WTC11 (cell line): ENCODE measurements at regions not wholly inside any gene's neighbourhood (a gene's known extent, or its start where the extent isn't known, plus 50 kb on each side); places are given as distances from the start of the nearest gene placed in this dataset.

Experiments
- EMX1 ChIP-seq: fragments of 250-450 bp; sonication (Bioruptor Pico); IDR thresholded peaks from 2 replicates; pipeline ENCODE4 v1.8.0; 2021; ENCODE audit warnings: mild to moderate bottlenecking
- FOXP1 ChIP-seq: sonication (generic); formaldehyde crosslinking; IDR thresholded peaks from 2 replicates; pipeline ENCODE4 v1.8.0; 2022; ENCODE audit warnings: missing genetic modification reagents, mild to moderate bottlenecking, moderate library complexity, borderline replicate concordance
- IRF2 ChIP-seq: sonication (generic); formaldehyde crosslinking; IDR thresholded peaks from 2 replicates; pipeline ENCODE4 v1.8.0; 2022; ENCODE audit warnings: low read depth, missing genetic modification reagents, borderline replicate concordance
- MYBL2 ChIP-seq: sonication (generic); formaldehyde crosslinking; IDR thresholded peaks from 2 replicates; pipeline ENCODE4 v1.8.1; 2023; ENCODE audit warnings: mild to moderate bottlenecking, moderate library complexity, missing genetic modification reagents
- NFE2L1 ChIP-seq: sonication (generic); formaldehyde crosslinking; IDR thresholded peaks from 2 replicates; pipeline ENCODE4 v1.8.1; 2023; ENCODE audit warnings: missing genetic modification reagents
- NFYB ChIP-seq: sonication (generic); formaldehyde crosslinking; conservative IDR thresholded peaks from 2 replicates; pipeline ENCODE4 v1.8.0; 2022; ENCODE audit warnings: low read depth, missing genetic modification reagents
- NR3C1 ChIP-seq: sonication (generic); formaldehyde crosslinking; conservative IDR thresholded peaks from 2 replicates; pipeline ENCODE4 v1.8.1; 2023; ENCODE audit warnings: low read depth, mild to moderate bottlenecking, missing genetic modification reagents
- TCF7 ChIP-seq: sonication (generic); formaldehyde crosslinking; IDR thresholded peaks from 2 replicates; pipeline ENCODE4 v1.8.0; 2022; ENCODE audit warnings: mild to moderate bottlenecking, low read depth, missing genetic modification reagents, moderate library complexity
- TP53 ChIP-seq: sonication (generic); formaldehyde crosslinking; IDR thresholded peaks from 2 replicates; pipeline ENCODE4 v1.8.1; 2023; ENCODE audit warnings: mild to moderate bottlenecking, missing genetic modification reagents
- ZNF671 ChIP-seq: fragments of 250-450 bp; sonication (Bioruptor Pico); IDR thresholded peaks from 2 replicates; pipeline ENCODE4 v1.8.0; 2021; ENCODE audit warnings: mild to moderate bottlenecking
- TF ChIP-seq, protein P1 (sequence below): fragments of 200-600 bp; IDR thresholded peaks from 2 replicates; pipeline ENCODE4 v1.8.0; 2022; ENCODE audit warnings: antibody characterized with exemption
- TF ChIP-seq, protein P2 (sequence below): sonication (generic); formaldehyde crosslinking; IDR thresholded peaks from 2 replicates; pipeline ENCODE4 v1.8.0; 2022; ENCODE audit warnings: mild to moderate bottlenecking, missing genetic modification reagents
- TF ChIP-seq, protein P3 (sequence below): sonication (generic); formaldehyde crosslinking; conservative IDR thresholded peaks from 2 replicates; pipeline ENCODE4 v1.8.1; 2022; ENCODE audit warnings: mild to moderate bottlenecking, missing genetic modification reagents

DNA sequence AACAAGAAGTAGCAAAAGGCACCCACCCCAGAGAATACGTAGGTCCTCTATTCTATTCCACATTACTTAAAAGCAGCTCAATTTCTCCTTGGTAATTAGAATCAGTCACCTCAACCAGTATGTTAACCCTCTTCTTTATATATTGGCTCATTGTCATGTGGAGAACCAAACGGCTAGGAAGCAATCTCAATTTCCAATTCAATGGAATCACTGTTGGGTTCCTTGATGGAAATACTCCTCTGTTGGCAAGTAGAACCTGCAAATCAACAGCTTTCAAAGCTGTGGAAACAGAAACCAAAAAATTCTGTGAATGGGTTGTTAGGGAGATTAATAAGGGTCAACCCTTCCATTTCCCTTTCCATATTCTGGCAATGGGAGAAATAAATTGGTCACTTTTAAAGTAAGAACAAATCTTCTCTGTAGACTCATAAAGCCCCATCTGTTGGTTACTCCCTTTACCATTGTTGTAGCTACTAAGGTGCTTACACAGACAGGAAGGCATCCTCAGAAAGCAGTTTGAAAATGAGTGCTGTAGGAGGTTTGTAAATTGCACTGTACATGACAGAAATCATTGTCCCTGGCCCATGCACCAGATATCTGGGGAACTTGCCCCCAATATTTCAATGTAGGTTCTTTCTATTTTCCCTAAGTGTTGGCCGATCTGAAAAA, 138.6 kb upstream of the UFM1 start:
- TF ChIP-seq ZNF671 (CRISPR knock-in tag), result no peak
- TF ChIP-seq, protein P1, sequence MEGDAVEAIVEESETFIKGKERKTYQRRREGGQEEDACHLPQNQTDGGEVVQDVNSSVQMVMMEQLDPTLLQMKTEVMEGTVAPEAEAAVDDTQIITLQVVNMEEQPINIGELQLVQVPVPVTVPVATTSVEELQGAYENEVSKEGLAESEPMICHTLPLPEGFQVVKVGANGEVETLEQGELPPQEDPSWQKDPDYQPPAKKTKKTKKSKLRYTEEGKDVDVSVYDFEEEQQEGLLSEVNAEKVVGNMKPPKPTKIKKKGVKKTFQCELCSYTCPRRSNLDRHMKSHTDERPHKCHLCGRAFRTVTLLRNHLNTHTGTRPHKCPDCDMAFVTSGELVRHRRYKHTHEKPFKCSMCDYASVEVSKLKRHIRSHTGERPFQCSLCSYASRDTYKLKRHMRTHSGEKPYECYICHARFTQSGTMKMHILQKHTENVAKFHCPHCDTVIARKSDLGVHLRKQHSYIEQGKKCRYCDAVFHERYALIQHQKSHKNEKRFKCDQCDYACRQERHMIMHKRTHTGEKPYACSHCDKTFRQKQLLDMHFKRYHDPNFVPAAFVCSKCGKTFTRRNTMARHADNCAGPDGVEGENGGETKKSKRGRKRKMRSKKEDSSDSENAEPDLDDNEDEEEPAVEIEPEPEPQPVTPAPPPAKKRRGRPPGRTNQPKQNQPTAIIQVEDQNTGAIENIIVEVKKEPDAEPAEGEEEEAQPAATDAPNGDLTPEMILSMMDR, result no peak
- TF ChIP-seq MYBL2 (CRISPR knock-in tag), result no peak
- TF ChIP-seq FOXP1, result no peak
- no peak for TF ChIP-seq IRF2 (CRISPR knock-in tag)
- no peak for TF ChIP-seq NFE2L1 (CRISPR knock-in tag)
- no peak for TF ChIP-seq NFYB (CRISPR knock-in tag)
- TF ChIP-seq TCF7 (CRISPR knock-in tag), result no peak
- TF ChIP-seq EMX1 (CRISPR knock-in tag), result no peak
- TF ChIP-seq TP53 (CRISPR knock-in tag), result no peak
- TF ChIP-seq NR3C1 (CRISPR knock-in tag), result no peak
- TF ChIP-seq, protein P2, sequence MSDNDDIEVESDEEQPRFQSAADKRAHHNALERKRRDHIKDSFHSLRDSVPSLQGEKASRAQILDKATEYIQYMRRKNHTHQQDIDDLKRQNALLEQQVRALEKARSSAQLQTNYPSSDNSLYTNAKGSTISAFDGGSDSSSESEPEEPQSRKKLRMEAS (CRISPR knock-in tag), result no peak
- TF ChIP-seq, protein P3, sequence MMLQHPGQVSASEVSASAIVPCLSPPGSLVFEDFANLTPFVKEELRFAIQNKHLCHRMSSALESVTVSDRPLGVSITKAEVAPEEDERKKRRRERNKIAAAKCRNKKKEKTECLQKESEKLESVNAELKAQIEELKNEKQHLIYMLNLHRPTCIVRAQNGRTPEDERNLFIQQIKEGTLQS (CRISPR knock-in tag), result no peak
